ENCODE measurements at regions not wholly inside any gene's neighbourhood (a gene's known extent, or its start where the extent isn't known, plus 50 kb on each side); places are given as distances from the start of the nearest gene placed in this dataset.

DNA sequence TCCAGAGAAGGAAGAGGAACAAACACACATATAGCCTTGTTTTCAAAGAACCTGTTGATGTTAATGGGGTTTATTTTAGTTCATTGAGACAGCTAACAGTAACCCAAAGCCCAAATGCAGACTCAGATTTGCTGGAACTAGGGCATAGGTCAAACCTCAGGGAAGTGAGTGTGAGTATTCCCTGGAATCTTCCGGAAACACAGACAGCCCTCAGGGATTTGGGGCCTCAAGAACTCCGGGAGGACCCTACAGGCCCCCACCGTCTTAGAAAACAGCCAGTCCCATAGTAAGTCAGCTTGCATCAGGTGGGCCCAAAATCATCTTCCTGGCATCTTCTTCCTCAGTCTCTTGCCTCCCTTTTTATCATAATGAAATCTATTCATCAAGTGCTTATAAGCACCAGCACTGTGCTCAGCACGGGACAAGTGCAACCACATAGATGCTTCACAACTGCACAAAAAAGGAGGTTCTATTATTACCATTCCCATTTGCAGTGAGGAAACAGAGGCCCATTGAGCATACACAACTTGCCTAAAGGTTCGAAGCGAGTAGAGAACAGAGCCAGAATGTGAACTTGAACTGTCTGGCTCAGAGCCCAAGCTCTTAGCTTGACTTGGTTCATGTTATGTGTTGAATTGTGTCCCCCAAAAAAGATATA, 50.2 kb upstream of the BCL11A start:
- Histone ChIP-seq H3K4me1 (no peaks in the 10 kb centered on the region), H3K9me3 (no peaks in the 10 kb centered on the region), H3K27ac (no peak overlapping the region), H3K36me3 (no peaks in the 10 kb centered on the region), H3K27me3 (no peaks in the 10 kb centered on the region), H3K4me3 (no peak overlapping the region)
- DNase-seq = no peak
- in situ Hi-C loops (cut with MboI; ENCODE audit: low pct_ligation_motif_present in 1 of 4, low pct_unique_long_range_greater_than_20kb in 1 of 4, low sequenced_read_pairs in 3 of 4) (loop anchor here in 1 of 4 donors (25.0 kb wide), 1 partner anchor 1841 kb away; no protein-coding TSS in a partner anchor), intact Hi-C loops (cut with DNase I; ENCODE audit: low total_unique reads) (no loop called here)
- WGBS, 2 donors (ENCODE audit: low coverage in 1 of 2) = 91 to 100% methylated on average over 2 to 6 of the region's 6 CpGs
- TF ChIP-seq EP300 (IDR thresholded peaks at IDR 0.05; ENCODE audit: low read depth) = no peak
- TF ChIP-seq POLR2AphosphoS5 (IDR thresholded peaks at IDR 0.05) = no peak
- TF ChIP-seq POLR2A (IDR thresholded peaks at IDR 0.05) = no peak
- TF ChIP-seq, protein P1, sequence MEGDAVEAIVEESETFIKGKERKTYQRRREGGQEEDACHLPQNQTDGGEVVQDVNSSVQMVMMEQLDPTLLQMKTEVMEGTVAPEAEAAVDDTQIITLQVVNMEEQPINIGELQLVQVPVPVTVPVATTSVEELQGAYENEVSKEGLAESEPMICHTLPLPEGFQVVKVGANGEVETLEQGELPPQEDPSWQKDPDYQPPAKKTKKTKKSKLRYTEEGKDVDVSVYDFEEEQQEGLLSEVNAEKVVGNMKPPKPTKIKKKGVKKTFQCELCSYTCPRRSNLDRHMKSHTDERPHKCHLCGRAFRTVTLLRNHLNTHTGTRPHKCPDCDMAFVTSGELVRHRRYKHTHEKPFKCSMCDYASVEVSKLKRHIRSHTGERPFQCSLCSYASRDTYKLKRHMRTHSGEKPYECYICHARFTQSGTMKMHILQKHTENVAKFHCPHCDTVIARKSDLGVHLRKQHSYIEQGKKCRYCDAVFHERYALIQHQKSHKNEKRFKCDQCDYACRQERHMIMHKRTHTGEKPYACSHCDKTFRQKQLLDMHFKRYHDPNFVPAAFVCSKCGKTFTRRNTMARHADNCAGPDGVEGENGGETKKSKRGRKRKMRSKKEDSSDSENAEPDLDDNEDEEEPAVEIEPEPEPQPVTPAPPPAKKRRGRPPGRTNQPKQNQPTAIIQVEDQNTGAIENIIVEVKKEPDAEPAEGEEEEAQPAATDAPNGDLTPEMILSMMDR (IDR thresholded peaks at IDR 0.05) = no peak

DNA sequence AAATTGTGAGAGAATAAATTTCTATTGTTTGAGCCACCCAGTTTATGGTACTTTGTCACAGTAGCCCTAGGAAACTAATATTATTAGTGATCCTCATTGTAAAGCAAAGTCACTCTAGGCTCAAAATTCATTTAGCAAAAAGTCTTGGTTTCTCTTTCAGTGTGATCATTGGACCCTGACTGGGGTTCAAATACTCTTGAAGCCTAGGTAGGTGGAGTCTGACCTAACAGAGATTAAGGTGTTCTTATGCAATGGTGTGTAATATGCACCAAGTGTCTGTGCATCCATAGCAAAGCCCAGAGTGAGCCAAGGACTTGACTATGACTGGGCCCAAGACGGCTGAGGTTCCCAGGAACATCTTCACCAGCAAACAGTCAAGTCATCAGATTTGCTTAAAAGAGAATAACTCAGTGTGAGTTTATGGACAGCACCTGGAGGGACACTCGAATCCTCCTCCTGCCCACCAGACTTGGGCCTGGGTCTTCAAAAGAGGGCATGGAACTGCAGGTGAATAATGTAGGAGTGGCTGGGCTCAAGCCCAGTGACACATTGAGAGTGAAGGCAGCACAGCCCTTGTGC, 51.1 kb upstream of the BCL11A start:
- Histone ChIP-seq H3K4me3 (no peak overlapping the region), H3K4me1 (no peaks in the 10 kb centered on the region), H3K36me3 (no peaks in the 10 kb centered on the region), H3K27me3 (no peaks in the 10 kb centered on the region), H3K27ac (no peak overlapping the region), H3K9me3 (no peaks in the 10 kb centered on the region)
- TF ChIP-seq, protein P1 (IDR thresholded peaks at IDR 0.05) = no peak
- TF ChIP-seq POLR2A (IDR thresholded peaks at IDR 0.05) = no peak
- TF ChIP-seq POLR2AphosphoS5 (IDR thresholded peaks at IDR 0.05) = no peak
- no peak for TF ChIP-seq EP300 (IDR thresholded peaks at IDR 0.05; ENCODE audit: low read depth)
- DNase-seq = no peak
- intact Hi-C loops (cut with DNase I; ENCODE audit: low total_unique reads) (no loop called here), in situ Hi-C loops (cut with MboI; ENCODE audit: low pct_ligation_motif_present in 1 of 4, low pct_unique_long_range_greater_than_20kb in 1 of 4, low sequenced_read_pairs in 3 of 4) (loop anchor here in 1 of 4 donors (25.0 kb wide), 1 partner anchor 1842 kb away; no protein-coding TSS in a partner anchor)
- 88% methylated on average over 2 of the region's 2 CpGs; no CpG with 5 or more reads in 1 of the 2 donors for WGBS, 2 donors (ENCODE audit: low coverage in 1 of 2)

DNA sequence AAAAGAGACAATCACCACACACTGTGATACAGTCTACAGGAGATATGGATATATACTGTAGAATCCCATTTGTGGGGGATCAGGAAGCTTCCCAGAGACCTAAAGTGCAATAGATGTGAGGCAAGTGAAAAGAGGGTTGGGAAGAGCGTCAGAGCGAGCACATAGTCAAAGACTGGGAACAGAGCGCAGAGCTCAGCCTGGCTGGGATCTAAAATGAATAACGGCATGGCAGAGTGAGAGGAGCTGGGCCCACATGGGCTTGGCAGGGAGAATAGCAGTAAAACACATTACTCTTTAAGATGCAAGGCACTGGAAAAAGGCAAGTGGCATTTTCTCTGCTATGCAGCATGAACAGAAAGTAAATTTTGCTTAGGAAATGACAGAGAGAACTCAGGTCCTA, 52.4 kb upstream of the BCL11A start:
- H3K4me3 ChIP-seq = no peak overlapping the region
- intact Hi-C loops (cut with DNase I; ENCODE audit: low total_unique reads) (no loop called here), in situ Hi-C loops (cut with MboI; ENCODE audit: low pct_ligation_motif_present in 1 of 4, low pct_unique_long_range_greater_than_20kb in 1 of 4, low sequenced_read_pairs in 3 of 4) (loop anchor here in 1 of 4 donors (25.0 kb wide), 1 partner anchor 1844 kb away; no protein-coding TSS in a partner anchor)
- H3K9me3 ChIP-seq = no peaks in the 10 kb centered on the region
- H3K27me3 ChIP-seq = no peaks in the 10 kb centered on the region
- WGBS, 2 donors (ENCODE audit: low coverage in 1 of 2) = 89 to 94% methylated on average over 4 of the region's 4 CpGs
- H3K27ac ChIP-seq = no peak overlapping the region
- H3K4me1 ChIP-seq = no peaks in the 10 kb centered on the region
- TF ChIP-seq, protein P1 (IDR thresholded peaks at IDR 0.05) = no peak
- no peak for TF ChIP-seq POLR2A (IDR thresholded peaks at IDR 0.05)
- TF ChIP-seq POLR2AphosphoS5 (IDR thresholded peaks at IDR 0.05) = no peak
- TF ChIP-seq EP300 (IDR thresholded peaks at IDR 0.05; ENCODE audit: low read depth) = no peak
- H3K36me3 ChIP-seq = no peaks in the 10 kb centered on the region
- no peak for DNase-seq

DNA sequence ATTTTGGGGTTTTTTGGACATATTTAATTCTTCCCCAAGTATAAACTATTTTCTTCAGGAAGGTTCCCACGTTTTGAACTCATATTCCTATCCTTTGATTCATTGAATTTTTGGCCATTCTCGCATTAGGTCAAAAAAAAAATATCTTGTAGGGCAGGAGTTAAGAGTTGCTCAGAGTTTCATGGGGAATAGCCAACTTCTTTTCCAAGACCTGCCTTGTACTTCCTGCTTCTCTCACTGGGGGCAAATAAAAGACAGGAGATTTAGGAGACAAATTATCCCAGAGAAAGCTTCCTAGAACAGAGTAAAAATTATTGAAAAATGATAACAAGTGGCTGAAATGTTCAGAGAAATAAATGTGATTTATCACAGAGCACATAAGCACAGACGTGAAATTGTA, 55.2 kb upstream of the BCL11A start:
- Histone ChIP-seq H3K27ac (no peak overlapping the region), H3K9me3 (no peaks in the 10 kb centered on the region), H3K36me3 (no peaks in the 10 kb centered on the region), H3K27me3 (no peaks in the 10 kb centered on the region), H3K4me1 (no peaks in the 10 kb centered on the region), H3K4me3 (no peak overlapping the region)
- in situ Hi-C loops (cut with MboI; ENCODE audit: low pct_ligation_motif_present in 1 of 4, low pct_unique_long_range_greater_than_20kb in 1 of 4, low sequenced_read_pairs in 3 of 4) = loop anchor here in 1 of 4 donors (25.0 kb wide), 1 partner anchor 1846 kb away; no protein-coding TSS in a partner anchor
- WGBS, 2 donors (ENCODE audit: low coverage in 1 of 2) = 19 to 20% methylated on average over 2 to 3 of the region's 3 CpGs
- DNase-seq = no peak
- TF ChIP-seq, protein P1 (IDR thresholded peaks at IDR 0.05) = no peak
- no peak for TF ChIP-seq EP300 (IDR thresholded peaks at IDR 0.05; ENCODE audit: low read depth)
- TF ChIP-seq POLR2AphosphoS5 (IDR thresholded peaks at IDR 0.05) = no peak
- TF ChIP-seq POLR2A (IDR thresholded peaks at IDR 0.05) = no peak
- intact Hi-C loops (cut with DNase I; ENCODE audit: low total_unique reads) = no loop called here

All from transverse colon (tissue), 4 donors.